ENCODE measurements at regions not wholly inside any gene's neighbourhood (a gene's known extent, or its start where the extent isn't known, plus 50 kb on each side); places are given as distances from the start of the nearest gene placed in this dataset.

DNA sequence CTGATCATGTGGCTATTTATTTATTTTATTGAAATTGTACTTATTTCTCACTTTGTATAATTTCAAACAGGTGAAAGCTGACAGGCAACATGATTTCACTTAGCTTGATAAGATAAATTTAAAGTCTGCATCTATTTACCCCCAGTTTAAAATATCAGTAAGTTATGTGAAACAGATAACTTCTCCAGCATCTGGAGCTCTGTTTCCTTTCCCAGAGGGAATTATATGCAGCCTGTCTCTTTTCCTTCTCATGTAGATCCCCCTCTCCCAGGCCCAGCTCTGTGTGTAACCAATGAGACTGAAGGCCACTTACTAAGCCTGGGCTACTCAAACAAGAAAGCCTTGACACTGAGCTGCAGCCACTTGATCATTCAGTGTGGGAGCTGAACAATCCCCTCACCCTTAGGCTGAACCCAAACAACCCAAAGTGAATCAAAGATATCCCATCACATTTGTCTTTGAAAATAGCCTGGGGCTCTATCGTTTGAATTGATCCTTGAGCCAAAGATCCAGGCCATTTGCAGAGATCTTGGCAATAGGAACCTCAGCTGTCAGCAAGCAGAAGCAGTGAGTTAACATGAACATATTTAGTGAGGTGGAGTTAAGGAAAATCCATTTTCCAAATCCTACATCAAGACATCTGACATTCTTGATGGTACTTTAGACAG, 383.9 kb downstream of the TGFB2 start:
- no peak for DNase-seq

DNA sequence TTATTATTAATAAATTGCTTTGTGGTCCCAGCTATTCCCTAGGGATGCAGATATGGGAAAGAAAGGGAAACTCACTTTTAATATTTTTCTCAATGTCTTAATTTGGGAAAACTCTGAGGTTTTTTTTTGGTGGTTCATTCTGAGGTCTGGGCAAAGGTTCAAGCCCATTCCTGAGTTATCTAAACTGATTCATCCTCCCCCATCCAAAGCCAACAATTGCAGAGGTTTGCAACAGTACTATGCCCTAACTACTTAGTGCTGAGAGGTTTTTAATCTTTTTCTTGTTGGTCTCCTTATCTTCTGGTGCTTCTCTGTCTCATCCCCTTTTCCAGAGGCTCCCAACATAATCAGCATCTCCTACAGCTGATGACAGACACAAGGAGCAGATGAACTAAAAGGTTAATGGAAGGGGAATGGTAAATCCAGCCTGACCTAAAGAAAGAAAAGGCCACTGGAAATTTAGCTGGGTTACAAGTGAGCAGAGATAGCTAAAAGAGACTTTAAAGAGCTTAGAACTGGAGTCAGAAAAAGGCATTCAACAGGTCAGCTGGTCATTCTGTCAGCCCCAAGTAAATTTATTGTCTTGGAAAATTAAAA, 390.4 kb downstream of the TGFB2 start:
- no peak for DNase-seq

DNA sequence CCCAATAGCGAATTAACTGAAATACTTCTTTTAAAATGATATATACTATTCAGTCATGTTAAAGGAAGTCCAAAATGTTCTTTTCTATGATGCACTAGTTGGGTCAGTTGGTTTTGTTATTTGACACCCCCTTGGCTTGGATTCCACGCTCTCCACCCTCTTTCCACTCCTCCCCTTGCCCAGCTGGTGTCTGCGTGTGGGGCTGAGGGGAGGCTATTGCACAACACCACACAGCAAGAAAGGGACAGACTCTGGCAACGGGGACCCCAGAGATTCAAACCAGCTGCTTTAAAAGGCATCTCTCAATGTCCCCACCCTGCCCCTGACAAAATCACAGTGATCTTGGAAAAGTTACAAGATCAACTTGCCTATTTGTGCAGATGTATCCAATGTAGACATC, 394.3 kb downstream of the TGFB2 start:
- DNase-seq = no peak

DNA sequence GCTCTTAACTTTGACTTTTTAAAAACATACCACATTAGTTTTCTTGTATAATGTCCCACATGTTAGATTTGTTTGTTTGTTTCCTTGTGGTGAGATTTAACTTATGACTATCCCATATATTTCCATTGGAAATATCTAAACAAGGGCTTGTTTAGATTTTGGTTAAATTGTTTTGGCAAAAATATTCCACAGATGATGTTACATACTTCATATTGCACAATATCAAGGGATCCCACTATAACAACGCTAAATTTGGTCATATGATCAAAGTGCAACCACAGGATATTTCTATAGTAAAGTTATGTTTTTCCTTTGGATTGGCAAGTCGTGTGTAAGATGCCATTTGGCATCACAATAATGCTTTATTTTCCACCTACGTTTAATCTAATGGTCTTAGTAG, 396.7 kb downstream of the TGFB2 start:
- no peak for DNase-seq

DNA sequence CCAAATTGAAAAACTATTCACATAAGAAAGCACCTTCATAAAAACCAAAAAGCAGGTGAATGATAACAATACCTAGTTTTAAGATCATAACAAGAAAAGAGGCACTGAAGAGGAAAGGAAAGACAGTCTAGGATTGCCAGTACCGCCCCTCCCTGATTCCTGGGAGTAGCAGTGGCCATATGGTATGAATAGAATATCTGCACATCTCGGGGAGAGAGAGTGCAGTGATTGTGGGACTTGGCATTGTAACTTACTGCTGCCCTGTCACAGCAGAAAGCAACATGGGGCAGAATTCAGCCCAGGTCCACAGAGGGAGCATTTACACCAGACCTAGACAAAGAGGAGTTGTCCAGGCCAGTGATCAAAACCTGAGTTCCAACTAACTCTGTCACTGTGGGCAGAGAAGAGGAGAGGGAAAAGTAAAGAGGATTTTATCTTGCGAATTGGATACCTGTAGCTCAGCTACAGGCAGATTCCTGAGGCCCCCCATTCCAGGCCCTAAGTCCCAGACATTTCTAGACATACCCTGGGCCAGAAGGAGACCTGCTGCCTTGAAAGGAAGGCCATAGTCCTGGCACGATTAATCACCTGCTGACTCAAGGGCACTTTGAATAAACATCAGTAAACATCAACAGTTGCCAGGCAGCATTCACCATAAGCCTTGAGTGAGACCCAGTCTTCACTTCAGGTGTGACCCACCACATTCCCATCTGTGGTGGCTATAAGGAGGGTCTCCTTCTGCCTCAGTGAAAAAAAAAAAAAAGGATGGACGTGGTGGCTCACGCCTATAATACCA, 397.5 kb downstream of the TGFB2 start:
- no peak for DNase-seq

DNA sequence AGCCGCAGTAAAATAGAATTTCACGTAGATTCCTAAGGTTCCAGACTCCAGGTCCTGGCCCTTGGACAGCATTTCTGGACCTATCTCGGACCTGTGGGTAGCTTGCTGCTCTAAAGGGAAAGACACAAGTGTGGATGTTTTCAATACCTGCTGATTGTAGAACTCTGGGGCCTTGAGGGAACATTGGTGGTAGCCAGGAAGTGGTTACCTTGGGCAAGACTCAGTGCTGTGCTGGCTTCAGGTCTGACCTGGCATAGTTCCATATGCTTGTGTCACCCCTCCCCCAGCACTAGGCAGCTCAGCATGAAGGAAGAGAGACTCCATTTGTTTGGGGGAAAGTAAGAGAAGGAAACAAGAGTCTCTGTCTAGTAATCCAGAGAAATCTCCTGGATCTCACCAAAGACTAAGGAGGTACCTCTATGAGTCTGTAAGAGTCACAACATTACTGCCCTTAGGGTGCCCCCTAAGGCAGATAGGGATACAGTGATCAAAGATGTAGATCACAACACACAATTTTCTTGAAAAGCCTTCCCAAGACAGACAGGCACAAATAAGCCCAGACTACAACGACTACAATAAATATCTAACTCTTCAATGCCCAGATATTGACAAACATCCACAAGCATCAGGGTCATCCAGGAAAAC, 398.8 kb downstream of the TGFB2 start:
- no peak for DNase-seq

DNA sequence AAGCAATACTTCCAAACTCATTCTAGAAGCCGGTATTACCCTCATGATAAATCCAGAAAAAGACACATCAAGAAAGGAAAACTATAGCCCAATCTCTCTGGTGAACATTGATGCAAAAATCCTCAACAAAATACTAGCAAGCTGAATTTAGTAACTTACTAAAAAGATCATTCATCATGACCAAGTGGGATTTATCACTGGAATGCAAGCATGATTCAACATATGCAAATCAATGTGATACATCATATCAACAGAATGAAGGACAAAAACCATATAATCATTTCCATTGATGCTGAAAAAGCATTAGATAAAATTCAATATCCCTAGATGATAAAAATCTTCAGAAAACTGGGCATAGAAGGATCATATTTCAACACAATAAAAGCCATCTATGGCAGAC, 402.9 kb downstream of the TGFB2 start:
- no peak for DNase-seq

DNA sequence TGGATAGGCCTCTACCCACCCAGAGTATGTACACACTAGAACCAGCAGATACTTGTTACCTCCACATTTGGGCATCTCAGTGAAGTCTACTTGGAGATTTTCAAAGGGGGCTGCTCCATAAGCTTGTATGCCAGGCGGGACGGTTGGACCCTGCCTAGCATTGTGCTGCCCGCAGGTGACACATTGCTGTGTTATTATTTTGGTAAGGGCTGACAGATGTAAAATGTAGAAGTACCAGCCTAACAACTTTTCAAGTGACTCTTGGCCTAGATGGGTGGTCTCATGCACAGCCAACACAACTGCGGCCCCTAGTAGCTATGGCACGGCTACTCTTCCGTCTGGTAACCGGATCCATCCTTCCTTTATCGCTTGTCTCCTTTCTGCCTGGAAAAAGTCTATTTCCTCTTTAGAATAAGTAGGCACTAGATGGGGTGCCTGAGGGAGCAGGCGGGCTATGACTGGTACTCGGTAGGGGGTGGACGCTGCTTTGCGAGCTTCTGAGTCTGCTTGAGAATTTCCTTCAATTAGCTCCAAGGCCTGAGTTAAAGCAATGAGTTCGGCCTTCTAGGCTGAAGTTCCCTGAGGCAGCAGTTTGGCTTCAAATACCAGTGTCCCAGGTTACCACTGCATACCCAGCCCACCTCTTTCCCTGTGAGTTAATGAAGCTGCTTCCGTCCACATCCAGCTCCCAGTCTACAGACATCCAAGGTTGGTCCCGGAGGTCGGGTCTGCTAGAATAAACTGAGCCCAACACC, 405.3 kb downstream of the TGFB2 start:
- DNase-seq = no peak

DNA sequence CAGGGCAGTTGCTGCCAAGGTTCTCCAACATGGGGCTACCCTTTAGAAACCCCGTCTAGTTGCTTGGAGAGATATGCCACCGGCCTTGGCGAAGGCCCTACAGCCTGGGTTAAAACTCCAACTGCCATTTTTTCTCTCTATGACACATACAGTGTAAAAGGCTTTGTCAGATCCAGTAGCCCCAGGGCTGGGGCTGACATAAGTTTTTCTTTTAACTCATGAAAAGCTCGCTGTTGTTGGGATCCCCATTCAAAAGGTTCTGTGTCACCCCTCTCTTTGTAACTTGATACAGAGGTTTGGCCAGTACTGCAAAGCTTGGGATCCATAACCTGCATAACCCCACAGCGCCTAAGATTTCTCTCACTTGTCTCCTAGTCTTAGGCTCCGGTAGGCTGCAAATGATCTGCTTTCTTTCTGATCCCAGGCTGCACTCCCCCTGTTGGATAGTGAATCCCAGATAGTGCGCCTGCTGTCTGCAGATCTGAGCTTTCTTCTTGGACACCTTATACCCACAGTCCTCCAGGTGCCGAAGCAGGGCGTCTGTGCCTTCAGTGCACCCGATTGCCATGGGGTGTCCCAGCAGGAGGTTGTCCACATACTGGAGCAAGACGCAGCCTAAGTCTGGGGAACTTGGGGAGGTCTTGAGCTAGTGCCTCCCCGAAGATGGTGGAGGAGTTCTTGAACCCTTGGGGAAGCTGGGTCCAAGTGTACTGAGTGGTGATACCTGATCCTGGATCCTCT, 406.2 kb downstream of the TGFB2 start:
- no peak for DNase-seq

DNA sequence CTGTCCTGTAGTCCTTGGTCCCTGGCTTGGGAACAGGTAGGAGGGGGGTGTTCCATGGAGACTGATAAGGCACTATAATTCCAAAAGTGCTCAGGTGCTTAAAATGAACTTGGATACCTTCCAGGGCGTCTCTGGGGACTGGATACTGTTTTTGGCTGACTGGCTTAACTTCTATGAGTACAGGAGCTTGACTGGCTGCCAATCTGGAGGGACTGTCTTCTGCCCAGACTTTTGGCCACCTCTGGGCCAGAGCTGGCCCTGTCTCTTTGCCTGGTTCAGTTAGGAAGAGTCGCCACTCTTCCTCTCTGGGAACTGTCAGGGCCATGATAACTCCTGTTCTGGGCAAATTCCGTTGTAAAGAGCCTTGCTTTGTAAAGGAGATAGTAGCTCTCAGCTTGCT, 407.0 kb downstream of the TGFB2 start:
- no peak for DNase-seq

DNA sequence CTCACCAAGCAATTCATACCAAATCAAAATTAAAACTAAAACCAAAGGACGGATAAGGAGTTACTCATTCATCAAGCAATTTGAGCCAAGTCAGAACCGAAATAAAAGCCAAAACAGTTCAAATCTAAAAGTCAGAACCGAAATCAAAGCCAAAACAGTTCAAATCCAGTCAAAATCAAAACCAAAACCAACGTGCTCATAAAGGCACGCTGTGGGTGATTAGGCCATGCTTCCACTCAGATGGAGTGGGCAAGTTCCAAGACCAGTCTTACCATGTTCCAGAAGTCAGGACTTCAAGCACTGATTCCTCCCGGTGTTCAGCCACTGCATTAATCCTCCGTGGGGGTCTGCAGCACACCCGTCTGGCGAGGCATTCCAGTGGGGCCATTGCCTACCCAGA, 409.3 kb downstream of the TGFB2 start:
- DNase-seq = no peak

DNA sequence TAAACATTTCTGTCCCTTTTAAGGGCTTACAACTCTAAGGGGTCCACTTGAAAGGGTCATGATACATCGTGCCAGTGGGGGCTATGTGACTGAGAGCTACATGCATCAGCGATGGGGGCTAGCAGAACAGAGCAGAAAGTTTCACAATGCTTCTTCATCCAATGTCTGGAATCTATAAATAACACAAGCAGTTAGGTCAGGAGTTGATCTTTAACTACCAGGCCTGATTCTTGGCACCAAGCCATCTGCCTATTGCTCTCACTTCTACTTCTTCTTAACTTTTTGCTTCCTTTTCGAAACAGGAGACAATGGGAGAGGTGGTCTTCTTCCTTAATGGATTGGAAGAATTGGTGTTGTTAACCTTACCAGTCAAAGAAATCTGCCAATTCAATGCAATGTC, 410.0 kb downstream of the TGFB2 start:
- DNase-seq = no peak

DNA sequence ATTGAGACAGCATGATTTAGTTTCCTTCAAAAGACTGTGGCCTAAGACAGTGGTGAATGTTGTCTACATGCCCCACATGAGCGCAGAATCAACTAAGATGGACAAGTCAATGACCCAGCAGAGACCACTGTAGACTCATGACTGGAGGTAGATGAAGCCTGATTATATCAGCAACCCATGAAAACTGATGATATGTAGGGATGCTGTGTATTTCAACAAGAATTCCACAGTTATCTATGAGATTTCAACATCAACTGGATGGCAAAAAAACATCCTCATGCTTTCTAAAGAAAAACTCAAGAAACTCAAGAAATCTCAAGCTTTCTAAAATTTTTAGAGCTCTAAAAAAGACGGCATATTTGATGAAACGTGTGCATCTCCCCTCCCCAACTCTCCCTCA, 413.9 kb upstream of the LYPLAL1 start:
- no peak for DNase-seq

DNA sequence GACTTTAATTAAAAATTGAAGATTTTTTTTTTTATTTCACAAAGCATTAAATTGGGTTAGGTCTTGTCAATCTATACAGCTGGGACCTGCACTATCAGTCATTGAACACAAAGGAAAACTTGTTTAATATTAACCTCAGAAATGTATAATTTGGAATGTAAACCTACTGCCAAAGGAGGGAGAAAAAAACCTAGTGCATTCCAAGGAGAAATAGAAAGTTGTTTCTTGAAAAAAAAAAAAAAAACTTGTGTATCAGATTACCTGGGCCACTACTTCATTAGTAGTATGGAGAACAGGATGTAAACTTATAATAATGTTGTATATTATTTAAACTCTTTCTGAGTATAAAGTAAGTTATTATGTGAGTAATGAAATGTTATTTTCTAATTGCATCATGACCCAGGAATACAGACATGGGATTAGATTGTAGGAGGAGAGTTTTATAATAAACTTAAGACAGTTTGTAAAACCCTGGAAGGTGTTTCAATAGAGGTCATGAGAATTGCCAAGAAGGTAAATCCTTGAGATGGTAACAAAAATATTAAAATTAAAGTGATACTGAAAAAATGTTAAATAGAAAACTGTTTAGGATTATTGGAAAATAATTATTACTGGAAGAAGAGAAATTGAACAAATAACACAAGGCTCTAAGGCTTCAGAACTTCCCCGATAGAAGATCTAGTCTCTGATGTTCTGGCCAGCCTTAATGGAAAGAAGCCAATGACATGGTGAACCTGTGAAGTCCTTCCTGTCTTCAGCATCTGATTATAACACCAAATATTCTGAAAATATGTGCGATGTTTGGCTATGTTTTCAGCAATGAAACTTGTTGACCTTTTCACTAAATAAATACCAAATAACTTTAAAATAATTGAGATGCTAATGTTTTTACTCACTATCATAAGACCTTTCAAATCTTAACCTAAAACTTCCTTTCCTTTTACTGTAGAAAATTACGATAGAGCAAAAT, 412.8 kb upstream of the LYPLAL1 start:
- no peak for DNase-seq

DNA sequence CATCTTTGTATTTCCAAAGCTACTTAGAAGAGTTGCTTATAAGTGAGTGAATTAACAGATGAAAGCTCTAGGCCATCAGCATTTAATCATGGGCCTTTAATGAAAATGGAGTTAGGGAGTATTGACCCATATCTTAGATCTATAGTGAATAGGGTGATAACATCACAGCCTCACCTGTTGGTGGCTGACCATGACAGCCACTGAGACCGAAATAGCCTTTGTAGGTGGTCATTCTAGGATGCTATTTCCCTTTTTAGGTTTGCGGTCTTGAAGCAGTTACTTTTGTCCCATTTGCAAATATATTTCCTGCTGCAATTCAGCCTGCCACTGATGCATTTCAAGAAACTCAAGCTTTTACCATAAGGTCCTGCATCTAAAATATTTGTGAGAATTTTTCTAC, 410.1 kb upstream of the LYPLAL1 start:
- no peak for DNase-seq

DNA sequence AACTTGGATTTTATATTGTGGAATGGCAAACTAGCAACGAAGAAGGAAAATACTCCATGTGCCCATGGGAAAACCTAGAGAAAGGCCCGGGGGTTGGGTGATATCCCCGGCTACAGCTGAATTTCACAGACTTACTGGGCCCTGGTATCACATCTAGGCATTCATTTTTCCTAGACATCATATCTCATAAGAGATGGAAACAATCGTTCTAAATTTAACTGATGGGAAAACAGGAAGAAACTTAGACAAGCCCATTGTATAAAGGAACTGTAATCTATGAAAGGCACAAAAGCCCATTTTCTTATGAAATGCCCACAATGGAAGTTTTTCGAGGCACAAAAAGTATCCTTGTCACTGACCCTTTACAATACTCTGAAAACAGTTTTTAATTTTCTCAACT, 407.9 kb upstream of the LYPLAL1 start:
- DNase-seq = no peak

DNA sequence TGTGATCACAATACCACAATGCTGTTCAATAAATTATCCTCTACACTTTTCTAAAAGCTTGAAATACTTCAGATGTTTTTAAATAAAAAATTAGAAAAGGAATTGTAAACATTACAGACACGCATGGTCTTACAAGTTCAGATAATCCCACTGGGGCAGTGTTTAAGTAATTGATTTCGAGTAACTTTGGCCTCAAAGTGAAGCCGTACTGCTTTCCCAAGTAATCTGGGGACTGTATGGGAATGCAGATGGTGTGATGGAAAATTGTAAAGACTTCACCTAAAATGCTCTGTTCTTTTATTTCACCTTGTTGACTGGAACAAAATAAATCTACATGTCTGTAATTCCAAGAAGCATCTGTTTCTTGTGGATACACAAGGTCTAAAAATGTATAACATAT, 401.7 kb upstream of the LYPLAL1 start:
- no peak for DNase-seq

DNA sequence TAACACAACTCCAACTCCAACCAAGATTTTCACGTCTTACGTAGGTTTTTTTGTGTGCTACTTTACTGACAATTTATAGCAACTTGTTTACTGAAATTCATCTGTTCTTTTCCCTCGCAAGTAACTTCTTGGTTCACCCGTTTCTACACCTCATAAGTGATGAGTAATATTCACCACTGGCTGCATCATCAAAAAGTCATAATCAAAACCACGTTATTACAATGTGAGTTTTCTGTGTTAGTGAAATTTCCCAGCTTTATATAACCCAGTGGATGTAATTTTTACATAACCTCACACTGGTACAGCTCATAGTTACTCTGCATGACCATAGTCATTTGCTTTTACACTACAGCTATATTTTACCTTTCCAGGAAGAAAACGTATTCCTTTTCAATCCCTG, 401.1 kb upstream of the LYPLAL1 start:
- no peak for DNase-seq

DNA sequence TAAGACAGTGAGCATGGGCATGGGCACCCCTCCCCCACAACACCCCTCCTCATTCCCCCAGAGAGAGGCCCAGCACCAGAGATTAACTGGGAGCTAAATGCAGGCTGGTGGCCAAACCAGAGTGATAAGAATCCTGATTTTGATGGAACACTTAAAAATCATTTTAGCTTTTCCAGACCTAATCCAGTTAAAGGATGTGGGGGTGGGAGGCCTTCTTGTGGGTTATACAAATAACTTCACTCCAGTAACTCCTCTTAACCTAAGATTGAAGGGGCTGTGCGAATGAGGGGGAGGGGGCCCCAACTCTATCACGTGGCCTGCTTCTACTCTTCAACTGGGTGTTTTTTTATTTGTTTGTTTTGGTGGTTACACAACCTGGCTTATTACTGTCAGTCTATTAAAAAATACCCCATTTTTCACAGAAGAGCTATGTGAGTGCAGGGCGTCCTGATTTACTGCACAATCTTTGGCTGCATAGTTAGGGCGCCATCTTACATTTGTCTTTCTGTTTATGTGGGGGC, 398.1 kb upstream of the LYPLAL1 start:
- no peak for DNase-seq

DNA sequence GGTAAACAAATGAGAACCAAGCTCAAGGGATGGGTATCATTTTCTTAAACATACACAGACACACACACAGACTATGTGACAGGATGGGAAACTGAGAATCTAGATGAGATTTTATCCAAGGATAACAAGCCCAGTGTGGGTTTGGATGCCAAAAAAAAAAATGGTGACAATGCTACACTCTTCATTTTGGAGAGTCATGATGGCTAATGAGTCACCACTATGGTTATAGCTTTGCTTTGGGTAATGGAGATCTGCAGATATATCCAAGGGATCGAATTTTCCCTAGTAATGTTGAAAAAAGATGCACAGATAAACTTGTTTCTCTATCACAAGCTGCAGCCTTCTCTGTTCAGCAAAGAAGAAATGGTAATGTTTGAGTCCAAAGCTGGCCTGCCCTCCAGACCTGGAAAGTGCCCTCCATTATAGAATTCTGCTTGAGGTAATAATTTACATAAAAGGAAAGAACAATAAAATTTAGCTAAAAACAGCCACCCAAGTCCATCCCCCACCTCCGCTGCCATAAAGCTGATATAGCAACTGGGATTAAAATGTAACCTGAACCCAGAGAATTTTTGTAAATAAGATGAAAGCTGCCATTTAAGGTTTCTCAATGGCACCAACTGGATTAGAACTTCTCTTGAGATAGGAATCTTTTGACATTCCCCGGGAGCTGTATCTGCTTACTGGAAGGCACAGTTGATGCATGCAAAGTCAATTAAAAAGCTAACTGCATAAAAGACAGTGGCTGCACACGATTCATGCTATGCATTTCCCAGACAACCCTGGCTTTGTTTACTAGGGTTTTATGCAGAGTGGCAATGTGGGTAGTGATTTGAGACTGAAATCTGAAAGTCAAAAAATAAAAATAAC, 395.2 kb upstream of the LYPLAL1 start:
- no peak for DNase-seq

Data from midbrain (tissue), 1 donor.